ENCODE measurements at regions not wholly inside any gene's neighbourhood (a gene's known extent, or its start where the extent isn't known, plus 50 kb on each side); places are given as distances from the start of the nearest gene placed in this dataset.
"Not testable (repeated sequence)": the region's sequence is repeated elsewhere in the genome, so short reads cannot be mapped to it uniquely, and the experiment has no call there.

- no peak for DNase-seq
Measured at GRCh38 chrX:52585892-52586291, 68.8 kb downstream of the SSX7 start.

- no peak for DNase-seq
Measured at GRCh38 chrX:52577464-52578173, 60.8 kb upstream of the XAGE1B start.

DNA sequence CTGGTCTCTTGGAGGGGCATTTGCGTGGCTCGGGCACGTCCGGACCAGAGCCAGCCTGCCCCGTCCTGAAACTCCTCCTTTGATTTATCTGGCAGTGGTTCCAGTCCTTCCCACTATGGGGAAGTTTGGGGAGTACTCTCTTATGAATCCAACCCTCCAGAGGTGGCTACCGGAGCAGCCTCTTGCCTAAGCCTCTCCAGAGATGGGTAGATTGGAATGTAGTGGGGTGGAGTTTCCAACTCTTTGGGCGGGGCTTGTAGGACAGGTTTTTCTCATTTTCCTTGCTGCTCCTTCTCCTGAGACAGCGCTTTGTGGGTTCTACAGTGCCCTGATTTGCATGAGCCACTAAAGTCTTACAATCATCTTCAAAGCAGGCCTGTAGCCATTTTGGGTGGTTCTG is 60.1 kb upstream of the XAGE1B start:
- DNase-seq: no peak

GRCh38 chrX:52576474-52576873 is 59.6 kb upstream of the XAGE1B start:
- DNase-seq: no peak

DNA sequence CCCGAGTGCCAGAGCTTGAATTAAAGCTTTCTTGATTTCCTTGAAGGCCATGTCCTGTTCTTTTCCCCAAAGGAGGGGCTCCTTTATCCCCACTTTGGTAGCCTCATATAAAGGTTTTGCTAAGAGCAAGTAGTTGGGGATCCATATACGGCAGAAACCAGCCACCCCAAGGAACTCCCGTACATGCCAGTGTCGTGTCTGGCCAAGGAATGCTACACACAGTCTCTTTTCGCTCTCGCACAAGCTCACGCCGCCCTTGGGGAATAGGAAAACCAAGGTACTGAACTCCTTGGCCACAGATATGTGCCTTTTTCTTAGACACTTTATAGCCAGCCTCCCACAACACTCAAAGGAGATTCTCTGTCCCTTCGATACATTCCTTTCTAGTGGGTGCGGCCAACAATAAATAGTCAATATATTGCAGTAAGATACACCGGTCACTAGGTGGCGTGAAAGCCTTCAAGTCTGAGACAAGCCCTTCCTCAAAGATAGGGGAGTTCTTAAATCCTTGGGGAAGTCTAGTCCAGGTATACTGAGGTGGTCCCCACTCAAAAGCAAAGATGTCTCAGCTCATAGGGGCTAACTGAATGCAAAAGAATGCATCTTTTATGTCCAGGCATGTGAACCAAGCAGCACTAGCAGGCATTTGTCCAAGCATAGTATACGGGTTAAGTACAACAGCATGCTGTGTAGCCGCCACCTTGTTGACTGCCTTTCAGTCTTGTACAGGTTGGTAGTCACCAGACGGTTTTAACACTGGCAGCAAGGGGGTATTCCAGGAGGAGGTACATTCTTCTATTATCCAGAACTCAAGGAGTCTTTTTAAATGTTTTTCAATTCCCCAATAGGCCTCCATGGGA is 57.8 kb upstream of the XAGE1B start:
- DNase-seq: peak; percentile 3

- DNase-seq: not testable (repeated sequence)
Measured at GRCh38 chrX:52568146-52568545, 51.3 kb upstream of the XAGE1B start.

Data from NCI-H2029 treated with DMSO at 0.1 percent for 48 hours (cell line).